Frontal cortex (tissue), 3 donors: ENCODE measurements at regions not wholly inside any gene's neighbourhood (a gene's known extent, or its start where the extent isn't known, plus 50 kb on each side); places are given as distances from the start of the nearest gene placed in this dataset.
"Not testable (repeated sequence)": the region's sequence is repeated elsewhere in the genome, so short reads cannot be mapped to it uniquely, and the experiment has no call there.

Experiments
- DNase-seq, 2 donors: peaks; one replicate each; pipeline ENCODE4 v3.0.0; 2012; ENCODE audit warnings: low spot score in 2 of 2
- FAIRE-seq: peaks from 2 replicates; lab custom pipeline; 2012; peaks lifted over from hg19 to GRCh38; lab: Jason Lieb, UNC
- donor health status: control.
- donor health status: control.
- donor health status: control.

GRCh38 chr2:138066139-138066806, 102.0 kb downstream of the HNMT start:
- DNase-seq (no peak), FAIRE-seq (no peak)

GRCh38 chr2:138066841-138067240, 102.6 kb downstream of the HNMT start:
- DNase-seq = no peak
- no peak for FAIRE-seq

- DNase-seq, FAIRE-seq: not testable (repeated sequence)
Observed at GRCh38 chr2:138068669-138069068, 104.4 kb downstream of the HNMT start.

GRCh38 chr2:138071042-138071719, 106.9 kb downstream of the HNMT start:
- not testable (repeated sequence) for FAIRE-seq, DNase-seq

GRCh38 chr2:138071720-138072719, 107.7 kb downstream of the HNMT start:
- no peak for FAIRE-seq

GRCh38 chr2:138078153-138078552, 113.9 kb downstream of the HNMT start:
- FAIRE-seq (no peak), DNase-seq (peak in 1 of 2 donors; percentile 2)

More at GRCh38 chr2:138071720-138072719, 107.7 kb downstream of the HNMT start:
- no peak for DNase-seq

- FAIRE-seq = no peak
- no peak for DNase-seq
Observed at GRCh38 chr2:138079976-138080375, 115.7 kb downstream of the HNMT start.

- DNase-seq = no peak
- FAIRE-seq = no peak
Observed at GRCh38 chr2:138081225-138082073, 117.2 kb downstream of the HNMT start.

GRCh38 chr2:138084206-138084605, 119.9 kb downstream of the HNMT start:
- DNase-seq (no peak), FAIRE-seq (no peak)

- not testable (repeated sequence) for FAIRE-seq, DNase-seq
Observed at GRCh38 chr2:138085441-138085840, 121.2 kb downstream of the HNMT start.

GRCh38 chr2:138086576-138086975, 122.3 kb downstream of the HNMT start:
- FAIRE-seq = no peak
- DNase-seq = peak in 1 of 2 donors; percentile 7

- DNase-seq (no peak), FAIRE-seq (no peak)
Observed at GRCh38 chr2:138087751-138088593, 123.7 kb downstream of the HNMT start.

GRCh38 chr2:138090330-138090729, 126.1 kb downstream of the HNMT start:
- no peak for FAIRE-seq
- no peak for DNase-seq

- no peak for DNase-seq
- no peak for FAIRE-seq
Observed at GRCh38 chr2:138093455-138093854, 129.2 kb downstream of the HNMT start.

GRCh38 chr2:138094031-138094430, 129.8 kb downstream of the HNMT start:
- DNase-seq (no peak), FAIRE-seq (no peak)

GRCh38 chr2:138095336-138095735, 131.1 kb downstream of the HNMT start:
- no peak for DNase-seq

GRCh38 chr2:138099288-138099687, 135.0 kb downstream of the HNMT start:
- DNase-seq, FAIRE-seq: not testable (repeated sequence)

More at GRCh38 chr2:138095336-138095735, 131.1 kb downstream of the HNMT start:
- FAIRE-seq = no peak

- FAIRE-seq = no peak
- no peak for DNase-seq
Observed at GRCh38 chr2:138101718-138102117, 137.4 kb downstream of the HNMT start.
